Gastrocnemius medialis (tissue), 4 donors: ENCODE measurements at regions not wholly inside any gene's neighbourhood (a gene's known extent, or its start where the extent isn't known, plus 50 kb on each side); places are given as distances from the start of the nearest gene placed in this dataset.

Source experiments
- ATAC-seq, 2 donors: fragments of 150-250 bp; one replicate each; pipeline ENCODE4 v1.9.1; 2016
- DNase-seq, 2 donors: peaks; one replicate each; pipeline ENCODE4 v3.0.0-alpha.2; 2019
- H3K27ac ChIP-seq, 4 donors: fragments of 200-600 bp; sonication (generic); 1 replicate in 1 of 4; 2 replicates in 3 of 4; pipeline ENCODE4 v1.5.1; 2016 to 2018; ENCODE audit warnings: mild to moderate bottlenecking in 2 of 4, moderate library complexity in 1 of 4
- H3K27me3 ChIP-seq, 3 donors: fragments of 200-600 bp; sonication (generic) in 2 of 3; 1 replicate in 1 of 3; 2 replicates in 2 of 3; pipeline versions ENCODE4 v1.5.1 to v1.6.0; 2016 to 2019; ENCODE audit warnings: mild to moderate bottlenecking in 1 of 3, moderate library complexity in 1 of 3
- H3K36me3 ChIP-seq, 2 donors: fragments of 200-600 bp; sonication (generic) in 1 of 2; one replicate each; pipeline ENCODE4 v1.5.1; 2017 to 2018
- H3K4me1 ChIP-seq, 2 donors: fragments of 200-600 bp; sonication (generic) in 1 of 2; one replicate each; pipeline ENCODE4 v1.5.1; 2016 to 2017; ENCODE audit warnings: mild to moderate bottlenecking in 2 of 2
- H3K4me3 ChIP-seq, 4 donors: fragments of 200-600 bp; sonication (generic) in 3 of 4; 1 replicate in 1 of 4; 2 replicates in 3 of 4; pipeline ENCODE4 v1.5.1; 2016 to 2019; ENCODE audit warnings: mild to moderate bottlenecking in 2 of 4
- H3K9me3 ChIP-seq, 3 donors: fragments of 200-600 bp; sonication (generic) in 2 of 3; 1 replicate in 1 of 3; 2 replicates in 2 of 3; pipeline ENCODE4 v1.5.1; 2016 to 2019
- POLR2A ChIP-seq, 2 donors: fragments of 450-650 bp; IDR thresholded peaks; one replicate each; pipeline ENCODE4 v1.6.1; 2017; ENCODE audit warnings: antibody characterized with exemption in 2 of 2, mild to moderate bottlenecking in 2 of 2, moderate library complexity in 2 of 2
- in situ Hi-C, 4 donors: fragments of 200-750 bp; cut with MboI; loops; one replicate each; pipeline versions ENCODE4 v1.15.0 to v1.8.0; 2017; ENCODE audit warnings: low sequenced_read_pairs in 4 of 4
- intact Hi-C: fragments of 100-400 bp; cut with DNase I; formaldehyde crosslinking; loops from one replicate; pipeline ENCODE4 v1.15.1; 2023; ENCODE audit warnings: low total_unique reads
- TF ChIP-seq, protein P1 (sequence below), 5 experiments: fragments of 450-650 bp in 3 of 5; fragments of 200-600 bp in 2 of 5; sonication (generic) in 2 of 5; IDR thresholded peaks in 4 of 5; conservative IDR thresholded peaks in 1 of 5; 1 replicate in 4 of 5; 2 replicates in 1 of 5; pipeline ENCODE4 v1.5.1; 2016 to 2019; ENCODE audit warnings: antibody characterized with exemption in 5 of 5, mild to moderate bottlenecking in 3 of 5, moderate library complexity in 3 of 5

DNA sequence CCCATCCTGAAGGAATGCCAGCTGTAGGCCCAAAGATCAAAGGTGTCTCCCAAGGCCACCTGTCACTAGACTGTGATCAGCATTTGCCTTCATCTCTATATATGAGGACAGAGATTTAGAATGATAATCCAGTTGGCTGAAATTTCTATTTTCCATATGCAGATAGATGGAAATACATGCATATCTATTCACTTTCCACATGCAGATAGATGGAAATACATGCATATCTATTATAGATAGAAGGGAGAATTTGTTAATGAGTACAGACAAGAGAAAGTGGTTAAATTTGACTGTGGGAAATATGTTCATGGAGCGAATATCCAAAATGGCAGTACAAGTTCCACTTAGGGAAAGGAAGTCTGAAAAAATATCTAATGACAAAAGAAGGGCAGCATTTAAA, 762.2 kb downstream of the NLGN4Y start:
- DNase-seq (no peak), ATAC-seq (no peak)
- H3K36me3 ChIP-seq, result no peaks in the 10 kb centered on the region
- TF ChIP-seq POLR2A (IDR thresholded peaks at IDR 0.05), result no peak
- TF ChIP-seq, protein P1, sequence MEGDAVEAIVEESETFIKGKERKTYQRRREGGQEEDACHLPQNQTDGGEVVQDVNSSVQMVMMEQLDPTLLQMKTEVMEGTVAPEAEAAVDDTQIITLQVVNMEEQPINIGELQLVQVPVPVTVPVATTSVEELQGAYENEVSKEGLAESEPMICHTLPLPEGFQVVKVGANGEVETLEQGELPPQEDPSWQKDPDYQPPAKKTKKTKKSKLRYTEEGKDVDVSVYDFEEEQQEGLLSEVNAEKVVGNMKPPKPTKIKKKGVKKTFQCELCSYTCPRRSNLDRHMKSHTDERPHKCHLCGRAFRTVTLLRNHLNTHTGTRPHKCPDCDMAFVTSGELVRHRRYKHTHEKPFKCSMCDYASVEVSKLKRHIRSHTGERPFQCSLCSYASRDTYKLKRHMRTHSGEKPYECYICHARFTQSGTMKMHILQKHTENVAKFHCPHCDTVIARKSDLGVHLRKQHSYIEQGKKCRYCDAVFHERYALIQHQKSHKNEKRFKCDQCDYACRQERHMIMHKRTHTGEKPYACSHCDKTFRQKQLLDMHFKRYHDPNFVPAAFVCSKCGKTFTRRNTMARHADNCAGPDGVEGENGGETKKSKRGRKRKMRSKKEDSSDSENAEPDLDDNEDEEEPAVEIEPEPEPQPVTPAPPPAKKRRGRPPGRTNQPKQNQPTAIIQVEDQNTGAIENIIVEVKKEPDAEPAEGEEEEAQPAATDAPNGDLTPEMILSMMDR (IDR thresholded peaks at IDR 0.05 in 4 of 5, conservative IDR thresholded peaks at IDR 0.05 in 1 of 5), result no peak
- intact Hi-C loops, result no loop called here
- in situ Hi-C loops, result loop anchor here in 1 of 4 donors (25.0 kb wide), 1 partner anchor 101 kb away; no protein-coding TSS in a partner anchor
- no peak overlapping the region for H3K4me3 ChIP-seq
- H3K27ac ChIP-seq, result no peak overlapping the region
- H3K4me1 ChIP-seq, result no peaks in the 10 kb centered on the region
- H3K27me3 ChIP-seq, result no peaks in the 10 kb centered on the region
- no peaks in the 10 kb centered on the region for H3K9me3 ChIP-seq

DNA sequence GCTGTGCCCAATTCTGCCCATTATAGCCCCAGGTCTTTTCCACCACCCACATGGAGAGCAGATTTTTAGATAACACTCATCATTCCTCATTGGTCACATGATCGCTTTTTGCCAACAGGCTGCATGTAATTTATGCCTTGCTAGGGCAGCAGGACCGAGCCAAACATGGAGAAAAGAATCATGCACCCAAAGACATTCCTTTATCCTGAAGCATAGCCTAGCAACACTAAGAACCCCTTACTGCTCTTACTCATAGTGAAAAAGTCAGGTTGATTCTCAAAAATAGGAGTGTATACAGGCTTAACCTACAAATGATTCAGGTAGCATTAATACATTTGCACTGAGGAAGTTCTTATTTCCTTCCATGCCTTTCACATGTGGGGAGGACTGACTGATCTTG, 765.5 kb downstream of the NLGN4Y start:
- in situ Hi-C loops (loop anchor here in 1 of 4 donors (25.0 kb wide), 1 partner anchor 97 kb away; no protein-coding TSS in a partner anchor), intact Hi-C loops (no loop called here)
- H3K4me3 ChIP-seq, result no peak overlapping the region
- H3K4me1 ChIP-seq, result no peaks in the 10 kb centered on the region
- H3K9me3 ChIP-seq, result no peaks in the 10 kb centered on the region
- no peaks in the 10 kb centered on the region for H3K27me3 ChIP-seq
- H3K36me3 ChIP-seq, result no peaks in the 10 kb centered on the region
- no peak for DNase-seq
- H3K27ac ChIP-seq, result no peak overlapping the region
- no peak for TF ChIP-seq POLR2A (IDR thresholded peaks at IDR 0.05)
- TF ChIP-seq, protein P1 (IDR thresholded peaks at IDR 0.05 in 4 of 5, conservative IDR thresholded peaks at IDR 0.05 in 1 of 5), result no peak
- ATAC-seq, result no peak

DNA sequence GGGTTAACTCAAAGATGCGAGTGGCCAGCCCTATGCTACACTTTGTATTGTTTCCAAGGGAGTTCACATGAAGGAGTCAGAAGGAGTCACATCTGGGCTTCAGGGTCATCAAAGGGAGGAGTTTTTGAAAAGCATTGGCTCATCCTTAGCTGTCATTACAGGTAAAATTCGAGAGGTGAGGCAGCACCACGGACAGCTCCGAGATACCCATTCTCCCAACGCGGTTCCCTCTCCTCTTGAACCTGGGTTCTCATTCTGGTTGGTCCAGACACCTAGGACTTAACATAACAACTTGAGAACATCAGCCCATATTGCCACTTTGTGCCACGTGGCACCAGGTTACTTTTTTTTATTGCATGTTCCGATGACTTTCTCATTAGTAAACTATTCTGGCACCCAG, 768.6 kb downstream of the NLGN4Y start:
- Histone ChIP-seq H3K4me1 (no peaks in the 10 kb centered on the region), H3K36me3 (no peaks in the 10 kb centered on the region), H3K27ac (no peak overlapping the region), H3K27me3 (no peaks in the 10 kb centered on the region), H3K4me3 (no peak overlapping the region), H3K9me3 (no peaks in the 10 kb centered on the region)
- in situ Hi-C loops, result loop anchor here in 1 of 4 donors (25.0 kb wide), 1 partner anchor 94 kb away; no protein-coding TSS in a partner anchor
- ATAC-seq, result no peak
- TF ChIP-seq, protein P1 (IDR thresholded peaks at IDR 0.05 in 4 of 5, conservative IDR thresholded peaks at IDR 0.05 in 1 of 5), result no peak
- no peak for TF ChIP-seq POLR2A (IDR thresholded peaks at IDR 0.05)
- intact Hi-C loops, result no loop called here
- no peak for DNase-seq

DNA sequence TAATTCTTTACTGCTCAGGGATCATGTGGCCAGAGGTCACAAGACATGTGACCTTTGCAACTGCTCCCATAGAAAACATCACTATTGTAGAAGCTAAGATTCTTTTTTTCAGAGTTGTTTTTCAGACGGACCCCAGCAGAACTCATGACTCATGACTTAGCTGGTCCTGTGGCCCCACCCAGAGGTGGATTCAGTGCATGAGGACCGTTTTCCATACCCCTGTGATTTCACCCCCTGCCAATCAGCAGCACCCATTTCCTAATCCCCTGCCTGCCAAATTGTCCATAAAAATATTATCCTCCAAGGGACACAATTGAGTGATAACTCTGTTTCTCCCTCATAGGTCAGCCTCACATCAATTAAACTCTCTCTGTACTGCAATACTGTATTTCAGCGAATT, 777.5 kb downstream of the NLGN4Y start:
- Histone ChIP-seq H3K27ac (no peak overlapping the region), H3K27me3 (no peaks in the 10 kb centered on the region), H3K4me1 (no peaks in the 10 kb centered on the region), H3K9me3 (no peaks in the 10 kb centered on the region), H3K36me3 (no peaks in the 10 kb centered on the region), H3K4me3 (no peak overlapping the region)
- no peak for DNase-seq
- in situ Hi-C loops, result no loop called here
- intact Hi-C loops, result no loop called here
- no peak for ATAC-seq
- TF ChIP-seq POLR2A (IDR thresholded peaks at IDR 0.05), result no peak
- TF ChIP-seq, protein P1 (IDR thresholded peaks at IDR 0.05 in 4 of 5, conservative IDR thresholded peaks at IDR 0.05 in 1 of 5), result no peak

DNA sequence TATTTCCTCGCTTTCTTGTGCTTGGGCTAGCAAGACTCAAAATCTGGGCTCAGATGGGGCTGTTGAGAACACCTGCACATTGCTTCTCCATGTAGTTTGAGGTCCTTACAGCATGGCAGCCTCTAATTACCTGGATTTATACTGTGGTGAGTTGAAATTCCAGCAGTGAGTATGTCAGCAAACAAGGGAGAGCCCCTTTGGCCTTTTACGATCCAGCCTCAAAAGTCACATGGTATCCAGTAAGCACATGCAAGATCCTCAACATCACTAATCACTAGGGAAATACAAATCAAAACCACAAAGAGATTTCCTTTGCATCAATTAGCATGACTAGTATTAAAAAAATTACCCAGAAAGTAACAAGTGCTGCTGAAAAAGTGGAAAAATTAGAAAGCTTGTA, 787.8 kb downstream of the NLGN4Y start:
- in situ Hi-C loops, result no loop called here
- no peaks in the 10 kb centered on the region for H3K9me3 ChIP-seq

More for the DNA sequence above, 787.8 kb downstream of the NLGN4Y start:
- TF ChIP-seq POLR2A (IDR thresholded peaks at IDR 0.05), result no peak
- TF ChIP-seq, protein P1 (IDR thresholded peaks at IDR 0.05 in 4 of 5, conservative IDR thresholded peaks at IDR 0.05 in 1 of 5), result no peak
- H3K36me3 ChIP-seq, result no peaks in the 10 kb centered on the region
- H3K4me1 ChIP-seq, result no peaks in the 10 kb centered on the region
- no peak for DNase-seq
- H3K4me3 ChIP-seq, result no peak overlapping the region
- H3K27ac ChIP-seq, result no peak overlapping the region
- intact Hi-C loops, result no loop called here
- ATAC-seq, result no peak
- no peaks in the 10 kb centered on the region for H3K27me3 ChIP-seq
